ENCODE measurements at regions not wholly inside any gene's neighbourhood (a gene's known extent, or its start where the extent isn't known, plus 50 kb on each side); places are given as distances from the start of the nearest gene placed in this dataset.

DNA sequence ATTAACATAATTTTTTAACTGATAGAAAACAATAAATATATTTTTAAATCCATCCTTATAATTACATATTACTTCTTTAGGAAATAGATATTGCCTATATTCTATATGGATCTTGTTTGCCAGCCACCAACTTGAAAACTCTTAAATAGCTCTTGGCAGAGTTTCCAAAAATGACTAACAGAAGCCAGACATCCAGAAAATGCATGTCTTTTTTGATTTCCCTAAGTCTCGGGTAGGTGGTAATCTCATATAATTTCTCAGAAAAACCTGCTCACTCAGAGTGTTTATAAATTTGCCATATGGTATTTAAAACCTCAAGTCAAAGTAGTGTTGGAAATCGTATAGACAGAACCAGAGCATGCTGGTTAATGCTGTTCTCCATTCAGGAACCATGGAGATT, 360.4 kb upstream of the FOXG1 start:
- no peak for DNase-seq (ENCODE audit: low read depth, low spot score)
- ChIA-PET CTCF (no interaction called here), POLR2A (no interaction called here)
- TF ChIP-seq, protein P1, sequence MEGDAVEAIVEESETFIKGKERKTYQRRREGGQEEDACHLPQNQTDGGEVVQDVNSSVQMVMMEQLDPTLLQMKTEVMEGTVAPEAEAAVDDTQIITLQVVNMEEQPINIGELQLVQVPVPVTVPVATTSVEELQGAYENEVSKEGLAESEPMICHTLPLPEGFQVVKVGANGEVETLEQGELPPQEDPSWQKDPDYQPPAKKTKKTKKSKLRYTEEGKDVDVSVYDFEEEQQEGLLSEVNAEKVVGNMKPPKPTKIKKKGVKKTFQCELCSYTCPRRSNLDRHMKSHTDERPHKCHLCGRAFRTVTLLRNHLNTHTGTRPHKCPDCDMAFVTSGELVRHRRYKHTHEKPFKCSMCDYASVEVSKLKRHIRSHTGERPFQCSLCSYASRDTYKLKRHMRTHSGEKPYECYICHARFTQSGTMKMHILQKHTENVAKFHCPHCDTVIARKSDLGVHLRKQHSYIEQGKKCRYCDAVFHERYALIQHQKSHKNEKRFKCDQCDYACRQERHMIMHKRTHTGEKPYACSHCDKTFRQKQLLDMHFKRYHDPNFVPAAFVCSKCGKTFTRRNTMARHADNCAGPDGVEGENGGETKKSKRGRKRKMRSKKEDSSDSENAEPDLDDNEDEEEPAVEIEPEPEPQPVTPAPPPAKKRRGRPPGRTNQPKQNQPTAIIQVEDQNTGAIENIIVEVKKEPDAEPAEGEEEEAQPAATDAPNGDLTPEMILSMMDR (IDR thresholded peaks at IDR 0.05; ENCODE audit: low read depth, low read length): no peak
- no peak overlapping the region for H3K27ac ChIP-seq (ENCODE audit: low read depth, low read length)
- no peaks in the 10 kb centered on the region for H3K27me3 ChIP-seq (ENCODE audit: control insufficient read depth, insufficient read depth, low read length)
- H3K9me3 ChIP-seq (ENCODE audit: control insufficient read depth, insufficient read depth, low read length): peaks cover 10% of the 10 kb centered on the region
- no peak overlapping the region for H3K4me3 ChIP-seq (ENCODE audit: low read depth, low read length)

GRCh38 chr14:28407031-28407825, 359.4 kb upstream of the FOXG1 start:
- ChIA-PET POLR2A (no interaction called here), CTCF (no interaction called here)
- TF ChIP-seq, protein P1 (IDR thresholded peaks at IDR 0.05; ENCODE audit: low read depth, low read length): no peak
- no peak for DNase-seq (ENCODE audit: low read depth, low spot score)
- Histone ChIP-seq H3K27me3 (ENCODE audit: control insufficient read depth, insufficient read depth, low read length) (no peaks in the 10 kb centered on the region), H3K9me3 (ENCODE audit: control insufficient read depth, insufficient read depth, low read length) (peaks cover 10% of the 10 kb centered on the region), H3K4me3 (ENCODE audit: low read depth, low read length) (no peak overlapping the region), H3K27ac (ENCODE audit: low read depth, low read length) (no peak overlapping the region)

DNA sequence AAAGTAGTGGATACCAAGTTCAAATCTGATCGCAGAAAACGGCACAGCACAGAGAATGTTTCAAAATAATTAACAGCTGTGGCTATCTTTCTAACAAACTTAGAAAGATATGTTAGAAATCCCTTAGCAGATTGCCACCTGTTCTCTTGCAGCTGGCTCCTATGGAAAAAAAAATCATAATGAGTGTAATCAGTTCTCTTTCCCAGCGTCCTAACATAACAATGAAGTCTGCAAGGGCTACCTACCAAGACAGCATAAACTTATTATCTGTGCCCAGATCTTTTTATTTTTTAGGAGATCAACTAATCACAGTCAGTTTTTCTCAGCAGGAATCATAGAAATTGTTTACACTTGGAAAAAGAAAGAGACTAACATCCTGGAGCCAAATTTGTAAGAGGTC, 358.6 kb upstream of the FOXG1 start:
- Histone ChIP-seq H3K4me3 (ENCODE audit: low read depth, low read length) (no peak overlapping the region), H3K9me3 (ENCODE audit: control insufficient read depth, insufficient read depth, low read length) (peaks cover 10% of the 10 kb centered on the region), H3K27ac (ENCODE audit: low read depth, low read length) (no peak overlapping the region), H3K27me3 (ENCODE audit: control insufficient read depth, insufficient read depth, low read length) (no peaks in the 10 kb centered on the region)
- ChIA-PET CTCF (no interaction called here), POLR2A (no interaction called here)
- TF ChIP-seq, protein P1 (IDR thresholded peaks at IDR 0.05; ENCODE audit: low read depth, low read length): no peak
- DNase-seq (ENCODE audit: low read depth, low spot score): no peak

DNA sequence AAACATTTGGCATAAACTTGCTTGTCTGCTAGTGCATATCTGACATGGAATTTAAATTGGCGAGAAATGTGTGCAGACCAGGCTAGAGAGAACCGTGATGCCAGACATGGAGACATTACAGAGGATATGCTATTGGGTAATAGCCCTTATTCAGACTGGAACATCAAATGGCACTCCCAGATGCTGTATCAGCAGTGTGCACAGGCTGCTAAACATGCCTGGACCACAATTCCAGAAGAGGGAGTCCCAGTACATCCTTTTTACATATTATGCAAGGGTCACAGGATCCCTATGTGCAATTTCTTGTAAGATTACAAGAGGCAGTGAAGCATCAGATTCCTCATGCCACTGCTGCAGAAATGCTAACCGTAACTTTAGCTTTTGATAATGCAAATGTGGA, 354.5 kb upstream of the FOXG1 start:
- ChIA-PET POLR2A (no interaction called here), CTCF (no interaction called here)
- TF ChIP-seq, protein P1 (IDR thresholded peaks at IDR 0.05; ENCODE audit: low read depth, low read length): no peak

GRCh38 chr14:28426960-28427359, 339.6 kb upstream of the FOXG1 start:
- ChIA-PET CTCF (no interaction called here), POLR2A (no interaction called here)
- Histone ChIP-seq H3K27ac (ENCODE audit: low read depth, low read length) (no peak overlapping the region), H3K27me3 (ENCODE audit: control insufficient read depth, insufficient read depth, low read length) (no peaks in the 10 kb centered on the region), H3K4me3 (ENCODE audit: low read depth, low read length) (no peak overlapping the region), H3K9me3 (ENCODE audit: control insufficient read depth, insufficient read depth, low read length) (peaks cover 8% of the 10 kb centered on the region)
- TF ChIP-seq, protein P1 (IDR thresholded peaks at IDR 0.05; ENCODE audit: low read depth, low read length): no peak
- no peak for DNase-seq (ENCODE audit: low read depth, low spot score)

More for the DNA sequence above, 354.5 kb upstream of the FOXG1 start:
- DNase-seq (ENCODE audit: low read depth, low spot score): no peak
- no peaks in the 10 kb centered on the region for H3K27me3 ChIP-seq (ENCODE audit: control insufficient read depth, insufficient read depth, low read length)
- H3K4me3 ChIP-seq (ENCODE audit: low read depth, low read length): no peak overlapping the region
- H3K9me3 ChIP-seq (ENCODE audit: control insufficient read depth, insufficient read depth, low read length): peaks cover 12% of the 10 kb centered on the region
- no peak overlapping the region for H3K27ac ChIP-seq (ENCODE audit: low read depth, low read length)
